ENCODE measurements at regions not wholly inside any gene's neighbourhood (a gene's known extent, or its start where the extent isn't known, plus 50 kb on each side); places are given as distances from the start of the nearest gene placed in this dataset.
A peak's percentile ranks its signal among the peaks of the same experiment; 100 is the strongest.

DNA sequence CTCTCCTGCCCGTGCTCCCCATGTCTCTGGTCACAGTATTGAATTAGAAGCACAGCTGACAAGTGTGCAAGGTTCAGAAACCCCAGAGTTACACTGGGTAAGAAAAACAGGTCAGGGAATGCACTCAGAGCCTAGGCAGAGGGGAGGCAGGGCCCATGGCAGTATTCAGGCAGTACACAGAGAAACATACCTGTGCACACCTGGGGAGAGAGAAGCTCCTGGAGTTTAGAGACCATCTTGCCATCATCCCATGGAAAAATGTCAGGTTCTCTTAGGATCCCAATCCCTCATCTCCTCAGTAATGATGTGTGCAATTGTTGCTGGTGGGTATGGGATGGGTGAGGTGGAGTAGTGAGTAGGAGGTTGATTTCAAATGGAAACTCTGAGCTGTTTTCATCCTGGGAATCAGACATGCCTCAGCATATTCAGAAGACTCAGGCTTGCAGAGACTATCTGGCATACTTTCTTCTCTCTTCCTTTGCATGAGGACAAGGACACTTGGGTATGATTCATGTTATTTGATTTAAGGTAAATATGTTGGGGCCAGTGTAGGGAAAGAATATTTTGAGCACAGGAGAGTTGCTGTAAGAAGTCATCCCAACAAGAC, 228.5 kb downstream of the ESM1 start:
- Histone ChIP-seq H3K4me2 (ENCODE audit: extremely low read depth, insufficient read depth, low read length) (no peak overlapping the region), H3K4me1 (ENCODE audit: control insufficient read depth, extremely low read depth, insufficient read depth, low read length) (peaks cover 21% of the 10 kb centered on the region), H3K36me3 (ENCODE audit: control insufficient read depth, insufficient read depth, low read length) (no peaks in the 10 kb centered on the region), H3K9ac (ENCODE audit: insufficient read depth, low read length) (no peak overlapping the region), H3K9me3 (ENCODE audit: control insufficient read depth, insufficient read depth, low read depth, low read length) (no peaks in the 10 kb centered on the region), H3K79me2 (ENCODE audit: control insufficient read depth, insufficient read depth, low read length) (no peaks in the 10 kb centered on the region), H2AFZ (ENCODE audit: low read length) (no peak overlapping the region), H3K4me3 (replicated peaks in 1 of 4; ENCODE audit: control extremely low read depth in 1 of 4, insufficient read depth in 1 of 4, low read depth in 3 of 4, low read length in 4 of 4) (no peak overlapping the region), H3K27ac (ENCODE audit: insufficient read depth, low read length) (no peak overlapping the region), H4K20me1 (ENCODE audit: control insufficient read depth, extremely low read depth, insufficient read depth, low read length) (no peaks in the 10 kb centered on the region), H3K27me3 (ENCODE audit: control insufficient read depth, insufficient read depth, low read length) (no peaks in the 10 kb centered on the region)
- TF ChIP-seq, protein P1, sequence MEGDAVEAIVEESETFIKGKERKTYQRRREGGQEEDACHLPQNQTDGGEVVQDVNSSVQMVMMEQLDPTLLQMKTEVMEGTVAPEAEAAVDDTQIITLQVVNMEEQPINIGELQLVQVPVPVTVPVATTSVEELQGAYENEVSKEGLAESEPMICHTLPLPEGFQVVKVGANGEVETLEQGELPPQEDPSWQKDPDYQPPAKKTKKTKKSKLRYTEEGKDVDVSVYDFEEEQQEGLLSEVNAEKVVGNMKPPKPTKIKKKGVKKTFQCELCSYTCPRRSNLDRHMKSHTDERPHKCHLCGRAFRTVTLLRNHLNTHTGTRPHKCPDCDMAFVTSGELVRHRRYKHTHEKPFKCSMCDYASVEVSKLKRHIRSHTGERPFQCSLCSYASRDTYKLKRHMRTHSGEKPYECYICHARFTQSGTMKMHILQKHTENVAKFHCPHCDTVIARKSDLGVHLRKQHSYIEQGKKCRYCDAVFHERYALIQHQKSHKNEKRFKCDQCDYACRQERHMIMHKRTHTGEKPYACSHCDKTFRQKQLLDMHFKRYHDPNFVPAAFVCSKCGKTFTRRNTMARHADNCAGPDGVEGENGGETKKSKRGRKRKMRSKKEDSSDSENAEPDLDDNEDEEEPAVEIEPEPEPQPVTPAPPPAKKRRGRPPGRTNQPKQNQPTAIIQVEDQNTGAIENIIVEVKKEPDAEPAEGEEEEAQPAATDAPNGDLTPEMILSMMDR (conservative IDR thresholded peaks at IDR 0.05 in 1 of 2, IDR thresholded peaks at IDR 0.05 in 1 of 2; ENCODE audit: low read depth in 1 of 2, low read length in 2 of 2) = no peak
- no peak for TF ChIP-seq EZH2 (IDR thresholded peaks at IDR 0.05; ENCODE audit: low read length, missing control alignments)
- peak in 1 of 2 donors; percentile 48 for DNase-seq (ENCODE audit: low read depth in 2 of 2)

DNA sequence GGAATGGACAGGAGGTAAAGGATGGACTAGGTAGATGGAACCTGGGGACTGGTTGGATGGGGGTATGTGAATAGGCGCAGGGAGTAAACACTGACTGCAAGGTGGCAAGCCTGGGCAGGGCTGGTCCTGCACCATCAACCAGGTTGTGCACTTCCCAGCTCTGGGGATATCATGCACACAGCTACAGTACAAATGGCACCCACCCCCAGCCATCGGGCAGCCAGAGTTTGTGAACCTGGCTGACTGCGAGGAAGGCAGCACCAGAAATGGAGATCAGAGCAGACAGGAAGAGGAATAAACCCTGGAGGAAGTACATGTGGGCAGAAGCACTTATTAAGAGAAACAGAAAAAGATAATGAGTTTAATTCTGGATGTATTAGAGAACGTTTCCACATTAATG, 229.1 kb downstream of the ESM1 start:
- TF ChIP-seq, protein P1 (conservative IDR thresholded peaks at IDR 0.05 in 1 of 2, IDR thresholded peaks at IDR 0.05 in 1 of 2; ENCODE audit: low read depth in 1 of 2, low read length in 2 of 2) = no peak
- no peak for TF ChIP-seq EZH2 (IDR thresholded peaks at IDR 0.05; ENCODE audit: low read length, missing control alignments)
- peaks cover 18% of the 10 kb centered on the region for H3K4me1 ChIP-seq (ENCODE audit: control insufficient read depth, extremely low read depth, insufficient read depth, low read length)
- no peaks in the 10 kb centered on the region for H3K36me3 ChIP-seq (ENCODE audit: control insufficient read depth, insufficient read depth, low read length)
- H3K27me3 ChIP-seq (ENCODE audit: control insufficient read depth, insufficient read depth, low read length) = no peaks in the 10 kb centered on the region
- H3K27ac ChIP-seq (ENCODE audit: insufficient read depth, low read length) = no peak overlapping the region
- no peak overlapping the region for H2AFZ ChIP-seq (ENCODE audit: low read length)
- no peaks in the 10 kb centered on the region for H4K20me1 ChIP-seq (ENCODE audit: control insufficient read depth, extremely low read depth, insufficient read depth, low read length)
- H3K79me2 ChIP-seq (ENCODE audit: control insufficient read depth, insufficient read depth, low read length) = no peaks in the 10 kb centered on the region
- H3K4me2 ChIP-seq (ENCODE audit: extremely low read depth, insufficient read depth, low read length) = no peak overlapping the region
- H3K9ac ChIP-seq (ENCODE audit: insufficient read depth, low read length) = no peak overlapping the region
- no peak for DNase-seq (ENCODE audit: low read depth in 2 of 2)
- H3K9me3 ChIP-seq (ENCODE audit: control insufficient read depth, insufficient read depth, low read depth, low read length) = no peaks in the 10 kb centered on the region
- no peak overlapping the region for H3K4me3 ChIP-seq (replicated peaks in 1 of 4; ENCODE audit: control extremely low read depth in 1 of 4, insufficient read depth in 1 of 4, low read depth in 3 of 4, low read length in 4 of 4)

DNA sequence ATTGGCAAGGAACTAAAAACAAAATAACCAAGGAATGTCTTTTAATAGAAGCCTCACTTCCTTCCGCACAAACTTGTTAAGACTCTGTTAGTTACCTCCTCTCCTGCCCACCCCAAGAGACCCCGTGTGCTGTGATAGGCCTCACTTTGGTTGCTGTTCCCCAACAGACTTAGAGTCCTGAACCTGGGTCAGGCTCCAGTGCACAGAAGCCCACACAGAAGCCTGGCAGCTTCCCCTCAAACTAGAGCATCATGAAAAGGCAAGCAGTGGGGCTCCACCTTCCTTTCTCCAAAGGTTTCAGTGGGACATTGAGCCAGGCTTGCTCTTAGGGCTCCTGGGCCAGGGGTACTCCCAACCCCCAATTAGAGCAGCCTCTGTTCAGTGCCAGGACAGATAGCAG, 230.5 kb downstream of the ESM1 start:
- H3K4me2 ChIP-seq (ENCODE audit: extremely low read depth, insufficient read depth, low read length) = no peak overlapping the region
- no peak overlapping the region for H2AFZ ChIP-seq (ENCODE audit: low read length)
- no peaks in the 10 kb centered on the region for H3K9me3 ChIP-seq (ENCODE audit: control insufficient read depth, insufficient read depth, low read depth, low read length)
- TF ChIP-seq, protein P1 (conservative IDR thresholded peaks at IDR 0.05 in 1 of 2, IDR thresholded peaks at IDR 0.05 in 1 of 2; ENCODE audit: low read depth in 1 of 2, low read length in 2 of 2) = no peak
- TF ChIP-seq EZH2 (IDR thresholded peaks at IDR 0.05; ENCODE audit: low read length, missing control alignments) = no peak
- H3K79me2 ChIP-seq (ENCODE audit: control insufficient read depth, insufficient read depth, low read length) = no peaks in the 10 kb centered on the region
- no peaks in the 10 kb centered on the region for H3K27me3 ChIP-seq (ENCODE audit: control insufficient read depth, insufficient read depth, low read length)
- H3K27ac ChIP-seq (ENCODE audit: insufficient read depth, low read length) = no peak overlapping the region
- peaks cover 10% of the 10 kb centered on the region for H3K4me1 ChIP-seq (ENCODE audit: control insufficient read depth, extremely low read depth, insufficient read depth, low read length)
- H3K4me3 ChIP-seq (replicated peaks in 1 of 4; ENCODE audit: control extremely low read depth in 1 of 4, insufficient read depth in 1 of 4, low read depth in 3 of 4, low read length in 4 of 4) = no peak overlapping the region
- no peaks in the 10 kb centered on the region for H4K20me1 ChIP-seq (ENCODE audit: control insufficient read depth, extremely low read depth, insufficient read depth, low read length)
- no peak overlapping the region for H3K9ac ChIP-seq (ENCODE audit: insufficient read depth, low read length)
- DNase-seq (ENCODE audit: low read depth in 2 of 2) = no peak
- H3K36me3 ChIP-seq (ENCODE audit: control insufficient read depth, insufficient read depth, low read length) = no peaks in the 10 kb centered on the region
